HG03520 (cell line): ENCODE measurements at regions not wholly inside any gene's neighbourhood (a gene's known extent, or its start where the extent isn't known, plus 50 kb on each side); places are given as distances from the start of the nearest gene placed in this dataset.
"Not testable (repeated sequence)": the region's sequence is repeated elsewhere in the genome, so short reads cannot be mapped to it uniquely, and the experiment has no call there.

Experiments used
- ATAC-seq: cut with Tn5 transposase; IDR thresholded peaks from one replicate; pipeline ENCODE4 v1.9.1; 2021; ENCODE audit warnings: mild to moderate bottlenecking, moderate library complexity; ENCODE audit not compliant: unreplicated experiment

DNA sequence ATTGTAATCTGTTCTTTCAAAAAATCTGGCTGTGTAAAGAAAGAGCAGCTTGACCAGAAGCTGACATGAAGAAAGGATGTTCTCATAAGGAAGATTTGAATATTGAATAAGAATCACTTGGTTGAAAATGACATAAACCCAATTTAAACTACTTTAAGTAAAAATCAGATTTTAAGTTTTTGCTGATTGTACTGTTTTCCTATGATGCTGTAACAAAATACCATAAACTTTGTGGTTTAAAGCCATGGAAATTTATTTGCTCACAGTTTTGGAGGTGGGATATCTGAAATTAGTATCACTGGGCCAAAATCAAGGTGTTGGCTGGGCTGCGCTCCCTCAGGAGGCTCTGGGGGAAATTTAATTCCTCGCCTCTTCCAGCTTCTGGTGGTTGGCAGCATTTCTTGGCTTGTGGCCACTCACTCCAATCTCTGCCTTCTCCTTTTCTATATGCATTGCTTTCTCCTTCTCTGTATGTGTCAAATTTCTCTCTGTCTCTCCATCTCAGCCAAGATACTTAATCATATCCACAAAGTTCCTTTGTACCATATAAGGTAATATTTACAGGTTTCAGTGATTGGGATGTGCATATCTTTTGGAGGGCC, 141.2 kb upstream of the ZFP64 start:
- ATAC-seq, result no peak

DNA sequence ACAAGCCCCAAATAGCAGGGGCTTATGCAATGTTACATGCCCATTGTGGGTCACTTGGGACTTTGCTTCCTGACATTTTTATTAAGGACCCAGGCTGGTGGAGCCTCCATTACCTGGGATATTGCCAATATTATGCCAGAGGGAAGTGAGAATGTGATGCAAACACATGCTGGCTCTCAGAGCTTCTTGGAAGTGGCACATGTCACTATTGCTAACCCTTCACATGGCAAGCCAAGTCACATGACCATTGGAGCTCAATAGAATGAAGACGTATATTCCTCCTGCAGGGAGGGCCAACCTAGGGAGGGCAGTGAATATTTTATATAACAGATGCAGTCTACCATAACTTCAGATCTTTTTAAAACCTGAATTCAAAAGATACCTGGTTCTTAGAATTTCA, 140.7 kb upstream of the ZFP64 start:
- no peak for ATAC-seq

DNA sequence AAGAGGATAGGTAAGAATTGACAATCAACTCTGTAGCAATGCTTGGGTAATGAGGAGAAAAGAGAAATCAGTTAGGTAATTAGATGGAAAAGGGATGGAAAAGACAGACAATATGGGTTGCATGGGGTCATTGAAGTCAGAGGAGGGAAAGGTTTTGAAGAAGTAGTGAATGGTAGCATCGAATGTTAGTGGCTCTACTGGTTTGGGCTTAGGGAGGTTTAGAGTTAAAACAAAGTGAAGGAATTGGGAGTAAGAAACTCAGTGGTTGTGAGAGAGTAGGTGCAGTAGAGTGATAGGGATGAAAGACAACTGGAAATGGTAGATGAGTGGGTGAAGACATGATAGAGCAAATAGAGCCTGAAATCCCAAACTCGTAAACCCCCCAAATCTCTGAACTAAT, 140.1 kb upstream of the ZFP64 start:
- ATAC-seq, result no peak

DNA sequence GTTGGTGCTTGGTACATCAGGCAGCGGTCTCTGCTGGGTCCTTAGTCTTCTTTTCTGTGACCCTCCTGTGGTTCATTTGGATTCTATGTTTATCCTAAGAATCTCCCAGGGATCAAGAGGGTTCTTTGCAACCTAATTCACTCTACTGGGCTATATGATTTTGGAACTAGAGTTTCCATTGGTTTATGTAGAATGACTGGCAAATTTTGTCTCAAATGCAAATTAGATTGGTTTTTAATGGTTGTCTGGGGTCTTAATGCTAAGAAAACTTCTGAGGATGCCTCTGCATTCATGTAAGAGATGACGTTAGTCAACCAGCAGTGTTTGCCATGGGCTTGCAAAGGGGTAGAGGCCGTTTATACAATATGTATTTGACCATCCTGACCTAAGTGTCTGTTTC, 129.8 kb upstream of the ZFP64 start:
- ATAC-seq, result no peak

DNA sequence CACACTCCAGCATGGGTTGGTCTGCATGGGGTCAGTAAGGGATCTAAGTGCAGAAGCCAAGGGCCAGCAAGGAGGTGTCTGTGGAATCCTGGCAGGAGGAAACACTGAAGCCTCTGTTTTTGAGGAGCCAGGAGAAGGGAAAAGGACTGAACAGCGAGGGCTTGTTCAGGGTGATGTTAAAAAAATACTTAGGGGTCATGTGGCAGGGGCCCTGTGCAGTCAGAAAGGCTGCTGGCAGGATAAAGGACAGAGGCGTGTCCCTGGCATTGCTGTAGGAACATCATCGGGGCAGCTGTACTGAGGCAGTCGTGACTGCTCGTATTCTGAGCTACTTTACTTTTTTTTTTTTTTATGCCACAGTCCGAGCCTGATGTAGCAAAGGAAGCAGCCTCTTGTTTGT, 127.1 kb upstream of the ZFP64 start:
- no peak for ATAC-seq

DNA sequence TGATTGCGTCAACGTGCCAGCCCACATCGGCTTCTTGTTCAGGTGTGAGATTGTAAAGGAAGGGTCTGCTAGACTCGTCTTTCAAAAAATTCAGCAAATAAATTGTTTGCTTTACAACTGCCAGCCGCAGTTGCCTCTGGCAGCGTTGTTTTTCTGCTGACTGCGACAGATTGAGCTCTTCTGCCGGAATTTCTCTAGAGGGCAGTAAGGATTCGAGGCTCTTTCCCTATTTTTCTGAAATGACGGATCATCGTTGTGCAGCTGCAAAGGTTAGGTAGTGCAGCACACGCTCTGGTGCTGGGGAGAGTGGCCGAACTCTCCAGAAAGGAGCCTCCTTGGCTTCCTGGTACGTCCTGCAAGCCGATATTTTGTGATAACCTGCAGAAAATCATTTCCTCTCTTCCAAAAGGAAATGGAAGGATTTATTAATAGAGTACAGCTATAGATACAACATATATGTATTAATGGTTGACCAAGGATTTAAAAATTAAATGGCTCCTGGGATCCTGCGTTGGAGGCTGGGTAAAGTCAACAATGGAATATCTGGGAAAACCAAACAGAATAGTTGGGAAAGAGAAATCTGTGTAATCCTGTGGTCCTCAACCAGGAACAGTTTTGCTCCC, 121.9 kb upstream of the ZFP64 start:
- ATAC-seq, result no peak

DNA sequence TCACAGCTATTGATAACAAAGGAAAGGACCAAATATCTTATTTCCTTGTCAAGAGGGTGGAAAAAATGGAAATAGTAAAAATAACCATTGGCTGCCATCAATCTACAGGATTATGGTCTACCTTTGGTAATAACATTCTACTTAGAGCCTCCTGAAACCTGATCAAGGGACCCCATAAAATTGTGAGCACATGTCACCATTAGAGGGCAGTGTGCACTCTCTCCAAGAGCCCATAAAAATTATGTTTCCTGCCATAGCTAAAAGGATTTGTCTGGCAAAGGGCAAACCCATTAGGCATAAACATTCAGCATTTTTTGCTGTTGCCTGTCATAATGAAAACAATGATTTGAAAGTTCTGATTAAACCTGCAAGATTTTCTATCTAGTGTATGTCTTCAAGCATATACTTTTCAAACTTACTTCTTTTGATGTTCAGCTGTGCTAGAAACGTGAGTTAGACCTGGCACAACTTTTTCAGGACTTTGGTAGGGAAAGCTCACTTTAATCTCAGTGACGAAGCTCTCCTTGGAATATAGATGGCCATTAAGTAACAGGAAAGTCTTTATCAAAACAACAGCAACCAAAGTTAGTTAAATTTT, 120.7 kb upstream of the ZFP64 start:
- no peak for ATAC-seq

DNA sequence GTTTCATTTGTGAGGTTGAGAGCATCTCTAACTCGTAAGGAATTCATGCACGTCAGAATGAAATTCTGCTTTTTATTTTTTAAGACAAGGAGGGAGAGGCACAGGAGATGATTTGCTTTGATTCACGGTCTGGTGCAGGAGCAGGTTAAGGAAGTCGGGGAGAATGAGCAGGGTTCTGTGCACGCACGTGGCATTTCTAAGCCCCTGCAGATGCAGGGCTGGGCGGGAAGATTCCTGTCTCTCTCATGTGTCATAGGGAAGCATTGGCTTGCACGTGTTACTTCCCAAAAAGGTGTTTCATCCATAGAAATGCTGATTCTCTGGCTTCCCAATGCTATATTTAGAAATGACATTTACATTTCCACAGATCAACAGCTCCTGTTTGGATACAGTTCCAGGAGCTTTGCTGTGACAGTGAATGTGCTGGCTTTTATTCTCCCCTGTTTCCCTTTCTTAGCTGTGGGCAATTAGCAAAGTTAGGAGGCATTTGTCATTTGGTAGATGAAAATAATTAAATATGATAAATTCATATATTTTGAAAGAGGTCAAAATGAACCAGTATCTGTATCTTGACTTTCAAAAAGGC, 119.7 kb upstream of the ZFP64 start:
- no peak for ATAC-seq

DNA sequence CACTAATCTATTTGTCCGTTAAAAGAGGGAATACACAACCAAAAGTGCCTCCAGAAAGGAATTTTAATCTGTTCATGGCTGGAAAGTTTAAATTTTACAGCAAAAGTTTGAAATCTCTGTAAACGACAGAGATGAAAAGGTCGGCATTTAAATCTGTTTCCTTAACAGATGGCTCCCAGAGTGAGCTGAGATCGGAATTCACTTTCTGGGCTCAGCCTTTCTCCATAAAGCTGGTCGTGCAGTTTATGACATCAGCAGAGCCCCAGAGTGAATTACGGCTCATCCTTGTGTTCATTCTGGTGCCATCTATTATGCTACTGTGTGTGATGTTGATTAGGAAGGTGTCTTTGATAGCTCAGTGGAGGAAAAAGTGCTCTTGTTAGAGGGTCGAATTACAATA, 117.6 kb upstream of the ZFP64 start:
- no peak for ATAC-seq

DNA sequence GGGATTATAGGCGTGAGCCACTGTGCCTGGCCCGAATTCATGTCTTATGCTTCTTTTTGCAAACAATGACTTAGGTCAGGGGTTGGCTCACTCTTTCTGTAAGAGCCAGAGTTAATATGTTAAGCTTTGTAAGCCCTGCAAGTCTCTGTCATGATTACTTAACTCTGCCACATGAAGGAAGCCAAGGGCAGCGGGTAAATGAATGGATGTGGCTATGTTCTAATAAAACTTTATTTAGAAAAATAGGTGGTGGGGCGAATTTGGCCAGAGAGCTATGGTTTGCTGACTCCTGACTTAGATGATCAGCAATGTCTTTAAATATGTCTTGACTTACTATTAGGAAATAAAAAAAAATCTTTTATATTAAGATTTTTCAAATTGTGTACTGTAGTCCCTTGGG, 114.9 kb upstream of the ZFP64 start:
- no peak for ATAC-seq

DNA sequence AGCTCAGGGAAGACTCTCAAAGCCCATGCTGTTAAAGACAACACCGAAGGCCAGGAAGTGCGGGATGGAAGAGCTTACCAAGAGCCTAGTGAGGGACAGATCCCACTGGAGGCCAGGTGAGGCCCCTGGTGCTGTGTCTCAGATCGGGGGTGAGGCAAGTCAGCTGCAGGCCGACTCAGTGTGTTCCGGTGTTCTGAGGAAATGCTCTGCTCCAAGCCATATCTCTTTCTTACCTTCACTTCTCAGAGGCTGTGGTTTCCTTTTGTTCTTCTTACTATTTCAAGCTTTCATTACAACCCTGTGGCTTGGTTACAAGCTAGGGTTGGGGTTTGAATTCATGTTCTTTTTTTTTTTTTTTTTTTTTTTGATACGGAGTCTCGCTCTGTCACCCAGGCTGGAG, 114.3 kb upstream of the ZFP64 start:
- ATAC-seq, result no peak

DNA sequence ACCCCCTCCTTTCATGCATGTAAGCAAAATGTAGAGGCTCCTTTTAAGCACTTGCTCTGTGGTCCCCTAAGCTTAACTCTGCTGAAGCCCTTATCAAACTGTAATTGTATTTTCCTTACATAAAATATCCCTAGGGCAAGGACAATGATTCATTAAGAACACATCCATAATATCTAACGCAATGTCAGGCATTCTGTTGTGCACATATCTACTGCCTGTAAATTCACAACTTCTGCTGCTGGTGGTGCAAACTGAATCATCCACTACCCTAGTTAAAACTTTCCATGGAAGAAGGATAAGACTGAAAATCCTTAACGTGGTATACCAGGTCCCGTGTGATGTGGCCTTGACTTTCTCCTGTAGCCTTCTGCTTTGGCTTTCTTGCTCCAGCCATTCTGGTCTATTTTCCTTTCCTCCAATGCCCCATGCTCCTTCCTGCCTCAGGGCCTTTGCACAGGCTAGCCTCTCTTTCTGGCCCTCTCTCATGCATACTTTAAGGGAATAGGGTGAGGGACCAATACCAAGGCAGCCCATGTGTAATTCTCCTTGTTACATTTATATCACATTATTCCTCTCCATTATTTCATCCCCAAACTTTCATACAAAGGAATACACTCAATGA, 113.6 kb upstream of the ZFP64 start:
- ATAC-seq, result no peak

DNA sequence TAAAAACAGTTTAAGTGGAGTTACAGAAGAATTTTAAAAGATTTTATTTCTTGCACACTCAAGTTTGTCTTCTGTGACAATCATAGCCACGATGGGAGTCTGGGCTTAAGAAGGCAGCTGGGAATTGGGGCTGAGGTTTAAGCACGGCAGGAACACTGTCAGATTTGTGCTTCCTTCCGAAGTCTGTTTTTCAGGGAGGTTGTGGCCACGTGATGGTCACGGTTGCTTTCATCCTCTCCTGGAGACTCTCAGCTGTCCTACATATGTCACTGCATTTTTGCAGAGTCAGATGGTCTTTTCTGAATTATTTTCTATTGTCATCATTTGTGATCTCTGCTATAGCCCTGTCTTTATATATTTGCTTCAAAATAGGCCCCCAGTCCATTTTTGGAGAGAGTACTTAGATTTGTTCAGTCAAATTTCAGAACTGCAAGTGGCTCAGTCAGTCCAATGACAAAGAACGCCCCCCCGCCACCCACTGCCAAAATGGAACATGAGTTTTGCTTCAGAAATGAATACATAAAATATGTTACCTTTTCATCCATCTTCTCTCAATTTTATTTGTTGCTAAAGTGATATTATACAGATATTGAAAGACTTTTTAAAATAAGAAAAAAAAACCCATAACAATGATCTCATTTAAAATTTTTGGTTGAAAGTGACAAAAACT, 111.8 kb upstream of the ZFP64 start:
- ATAC-seq, result no peak

DNA sequence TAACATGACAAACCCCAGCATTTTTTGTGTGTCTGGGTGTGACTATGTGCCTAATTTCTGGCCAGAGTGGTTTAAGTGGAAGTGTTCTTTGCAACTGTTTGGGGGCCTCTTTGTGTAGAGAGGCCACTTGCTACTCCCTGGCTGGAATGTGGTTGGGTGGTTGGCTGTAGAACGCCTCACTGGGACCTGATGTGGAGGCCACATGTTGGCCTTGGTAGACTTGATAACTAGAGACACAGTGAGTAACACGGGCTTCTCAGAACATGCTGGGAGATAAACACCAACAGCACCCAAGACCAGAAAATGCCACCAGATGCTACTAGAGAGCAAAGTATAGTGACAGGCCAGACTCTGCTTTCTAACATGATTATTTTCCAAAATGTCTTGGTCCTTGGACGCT, 111.2 kb upstream of the ZFP64 start:
- ATAC-seq, result no peak

DNA sequence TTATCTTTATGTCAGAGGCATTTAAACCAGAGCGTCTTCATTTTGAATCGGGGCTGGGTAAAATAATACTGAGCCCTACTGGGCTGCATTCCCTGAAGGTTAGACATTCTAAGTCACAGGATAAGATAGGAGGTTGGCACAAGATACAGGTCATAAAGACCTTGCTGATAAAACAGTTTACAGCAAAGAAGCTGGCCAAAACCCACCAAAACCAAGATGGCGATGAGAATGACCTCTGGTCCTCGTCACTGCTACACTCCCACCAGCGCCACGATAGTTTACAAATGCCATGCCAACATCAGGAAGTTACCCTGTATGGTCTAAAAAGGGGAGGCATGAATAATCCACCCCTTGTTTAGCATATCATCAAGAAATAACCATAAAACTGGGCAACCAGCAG, 110.5 kb upstream of the ZFP64 start:
- not testable (repeated sequence) for ATAC-seq

DNA sequence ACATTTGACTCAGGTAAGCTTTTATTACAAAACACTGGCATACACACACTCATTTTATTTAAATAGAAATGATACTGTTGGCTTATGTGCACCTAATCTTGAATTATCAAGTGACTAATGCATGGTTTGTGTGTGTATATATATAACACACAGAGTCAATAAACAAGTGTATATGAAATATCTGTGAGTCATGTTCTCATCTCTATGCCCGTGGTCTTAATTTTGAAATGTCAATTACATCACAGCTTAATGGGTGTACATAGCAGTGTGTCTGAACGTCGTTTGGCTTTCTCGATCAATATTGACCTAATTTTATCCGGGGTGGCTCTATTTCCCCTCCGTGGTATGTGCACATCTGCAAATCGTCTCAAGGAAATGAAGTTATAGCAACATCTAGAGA, 104.0 kb upstream of the ZFP64 start:
- ATAC-seq, result no peak

DNA sequence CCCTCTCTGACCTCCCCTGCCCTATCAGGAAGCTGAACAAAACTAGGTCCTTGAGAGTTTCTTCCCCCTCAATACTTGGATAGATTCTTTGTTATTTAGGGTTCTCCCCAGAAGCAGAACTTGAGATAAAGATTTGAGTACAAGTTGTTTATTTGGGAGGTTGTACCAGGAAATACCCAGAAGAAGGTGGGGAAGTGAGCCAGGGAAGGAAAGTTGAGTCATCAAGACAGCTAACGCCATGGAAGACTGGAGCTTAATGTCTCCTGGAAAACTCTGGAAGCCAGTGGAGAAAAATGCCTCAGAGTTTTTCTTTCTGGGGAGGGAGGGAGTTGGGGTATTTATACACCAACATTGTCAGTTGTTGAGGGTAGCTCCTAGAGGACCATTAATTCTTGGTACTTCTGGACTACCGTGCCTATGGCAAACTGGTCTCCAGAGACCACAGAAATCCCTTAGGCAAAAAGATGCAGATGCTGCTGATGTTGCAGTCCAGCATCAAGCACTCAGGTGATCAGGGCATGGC, 102.6 kb upstream of the ZFP64 start:
- no peak for ATAC-seq

DNA sequence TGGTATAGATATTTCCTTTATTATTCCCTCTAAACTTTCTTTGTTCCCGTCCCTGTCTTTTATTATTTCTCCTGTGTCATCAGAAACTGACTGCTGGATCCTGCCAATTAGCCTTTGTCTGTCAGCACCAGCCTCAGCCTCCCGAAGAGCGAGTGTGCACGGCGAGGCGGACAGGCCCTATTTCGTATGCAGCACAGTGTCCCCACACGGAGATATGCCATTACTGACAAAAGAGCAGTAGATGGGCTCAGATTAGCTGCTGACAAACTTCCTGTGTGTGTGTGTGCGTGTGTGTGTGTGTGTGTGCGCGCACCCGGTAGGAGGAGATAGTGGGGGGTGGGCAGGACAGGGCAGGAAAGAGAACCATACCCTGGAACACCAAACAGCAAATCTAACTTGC, 99.5 kb upstream of the ZFP64 start:
- no peak for ATAC-seq

DNA sequence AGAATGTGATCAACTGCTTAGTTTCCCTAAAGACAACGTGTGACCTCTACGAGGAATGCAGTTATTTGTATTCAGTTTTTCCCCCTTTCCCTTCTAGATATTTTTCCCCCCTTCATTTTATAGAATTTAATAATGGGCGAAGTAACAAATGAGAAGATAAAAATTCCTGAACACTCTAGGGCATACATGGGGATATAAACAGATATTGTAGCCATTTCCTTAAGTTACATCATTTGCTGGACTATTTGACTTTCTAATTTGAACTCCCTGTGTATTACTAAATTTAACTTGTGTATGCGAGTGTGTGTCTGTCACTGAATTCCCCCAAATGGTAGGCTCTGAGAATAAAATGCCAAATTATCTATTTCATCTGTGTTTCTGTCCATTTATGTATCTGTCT, 99.0 kb upstream of the ZFP64 start:
- ATAC-seq, result no peak

DNA sequence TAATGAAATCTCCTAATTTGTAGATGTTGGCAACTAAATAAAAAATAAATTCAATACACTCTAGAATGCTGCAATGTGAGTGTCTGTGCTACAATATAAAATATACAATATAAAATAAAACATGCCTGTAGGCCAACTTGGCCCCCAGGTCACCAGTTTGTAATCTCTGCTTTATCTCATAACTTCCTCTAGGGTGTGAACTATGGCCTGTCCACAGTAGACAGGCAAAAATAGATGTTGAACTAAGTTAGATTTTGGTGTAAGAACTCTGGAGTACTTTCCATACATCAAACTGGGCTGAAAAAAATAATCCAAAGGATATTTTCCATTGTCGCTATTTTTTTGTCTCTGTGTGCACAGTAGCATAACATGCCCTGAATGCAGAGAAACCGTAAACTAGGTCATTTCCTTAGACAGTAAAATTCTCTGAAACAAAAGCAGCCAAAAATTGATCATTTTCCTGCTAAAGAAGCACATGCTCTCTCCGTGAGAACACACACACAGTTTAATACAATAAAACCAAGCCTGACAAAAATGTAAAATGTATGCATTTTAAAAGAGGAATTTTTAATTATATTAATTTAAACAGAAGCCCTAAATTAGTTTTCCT, 98.5 kb upstream of the ZFP64 start:
- no peak for ATAC-seq

DNA sequence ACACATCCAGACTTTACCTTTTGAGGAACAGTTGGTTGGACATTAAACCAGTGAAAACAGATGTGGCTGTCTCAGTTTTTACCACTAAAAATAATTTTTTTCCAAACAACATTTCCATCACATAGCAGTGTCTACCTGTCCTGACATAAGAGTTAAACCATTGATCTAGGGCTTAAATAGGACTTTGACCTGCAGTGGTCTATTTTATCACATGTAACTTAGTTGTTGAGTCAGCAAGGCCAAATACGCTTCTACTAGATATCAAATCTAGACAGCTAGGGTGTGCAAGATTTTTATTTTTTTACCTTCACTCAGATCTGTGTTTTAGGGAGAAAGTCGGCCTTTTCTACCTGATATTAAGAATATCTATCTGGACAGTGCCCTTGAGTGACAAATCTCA, 88.8 kb upstream of the ZFP64 start:
- no peak for ATAC-seq
